ENCODE measurements at regions not wholly inside any gene's neighbourhood (a gene's known extent, or its start where the extent isn't known, plus 50 kb on each side); places are given as distances from the start of the nearest gene placed in this dataset.

DNA sequence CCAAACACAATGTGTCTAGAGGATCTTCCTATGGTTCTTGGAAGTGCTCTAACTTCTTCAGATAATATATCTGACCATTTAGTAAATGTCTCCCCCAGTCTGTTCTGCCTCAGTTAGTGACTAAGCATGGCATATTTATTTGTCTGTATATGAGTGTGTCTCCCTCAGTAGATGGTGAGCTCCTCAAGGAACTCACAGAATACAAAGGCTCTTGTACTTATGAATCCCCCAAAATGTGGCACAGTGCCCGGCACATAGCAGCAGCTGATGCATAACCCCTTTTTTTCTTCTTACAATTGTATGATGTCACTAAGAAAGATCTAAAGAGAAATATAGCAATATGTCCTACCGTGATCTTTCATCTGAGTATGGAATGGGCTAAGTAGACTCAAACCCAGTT, 264.7 kb upstream of the PRICKLE1 start:
- Histone ChIP-seq H2AFZ (ENCODE audit: insufficient read depth, low read length, poor library complexity) (no peak overlapping the region), H2BK12ac (ENCODE audit: low read length) (no peak overlapping the region), H3K36me3 (ENCODE audit: control insufficient read depth in 1 of 2, insufficient read depth in 2 of 2, low read length in 2 of 2) (no peaks in the 10 kb centered on the region), H3K27ac (ENCODE audit: low read depth, low read length) (no peak overlapping the region), H3K27me3 (ENCODE audit: insufficient read depth, low read length) (no peaks in the 10 kb centered on the region), H3K79me2 (ENCODE audit: control insufficient read depth, insufficient read depth, low read length, poor library complexity) (no peaks in the 10 kb centered on the region), H2BK5ac (ENCODE audit: low read depth, low read length, poor library complexity) (no peak overlapping the region), H2AK5ac (ENCODE audit: low read length) (no peak overlapping the region), H4K12ac (ENCODE audit: low read depth, low read length) (no peak overlapping the region), H3K4me1 (ENCODE audit: control insufficient read depth in 1 of 2, insufficient read depth in 2 of 2, low read length in 2 of 2) (no peaks in the 10 kb centered on the region), H3K4me2 (ENCODE audit: low read length) (no peak overlapping the region), H4K8ac (ENCODE audit: low read depth, low read length) (no peak overlapping the region), H2BK120ac (ENCODE audit: insufficient read depth, low read length, poor library complexity) (no peak overlapping the region), H3K4ac (ENCODE audit: low read depth, low read length) (no peak overlapping the region), H3K23ac (ENCODE audit: low read length) (no peak overlapping the region), H4K91ac (ENCODE audit: low read depth, low read length) (no peak overlapping the region), H3K14ac (ENCODE audit: low read length) (no peak overlapping the region), H3K18ac (ENCODE audit: low read length) (no peak overlapping the region), H3K9ac (ENCODE audit: low read length) (no peak overlapping the region), H3K4me3 (ENCODE audit: low read depth, low read length) (no peak overlapping the region), H3K79me1 (ENCODE audit: low read length) (no peaks in the 10 kb centered on the region), H3K9me3 (ENCODE audit: insufficient read depth, low read depth, low read length) (no peaks in the 10 kb centered on the region)
- whole genome bisulfite sequencing (ENCODE audit: extremely low coverage, insufficient coverage, insufficient read length), result no CpG with 5 or more reads among the region's 2 CpGs
- no peak for DNase-seq

DNA sequence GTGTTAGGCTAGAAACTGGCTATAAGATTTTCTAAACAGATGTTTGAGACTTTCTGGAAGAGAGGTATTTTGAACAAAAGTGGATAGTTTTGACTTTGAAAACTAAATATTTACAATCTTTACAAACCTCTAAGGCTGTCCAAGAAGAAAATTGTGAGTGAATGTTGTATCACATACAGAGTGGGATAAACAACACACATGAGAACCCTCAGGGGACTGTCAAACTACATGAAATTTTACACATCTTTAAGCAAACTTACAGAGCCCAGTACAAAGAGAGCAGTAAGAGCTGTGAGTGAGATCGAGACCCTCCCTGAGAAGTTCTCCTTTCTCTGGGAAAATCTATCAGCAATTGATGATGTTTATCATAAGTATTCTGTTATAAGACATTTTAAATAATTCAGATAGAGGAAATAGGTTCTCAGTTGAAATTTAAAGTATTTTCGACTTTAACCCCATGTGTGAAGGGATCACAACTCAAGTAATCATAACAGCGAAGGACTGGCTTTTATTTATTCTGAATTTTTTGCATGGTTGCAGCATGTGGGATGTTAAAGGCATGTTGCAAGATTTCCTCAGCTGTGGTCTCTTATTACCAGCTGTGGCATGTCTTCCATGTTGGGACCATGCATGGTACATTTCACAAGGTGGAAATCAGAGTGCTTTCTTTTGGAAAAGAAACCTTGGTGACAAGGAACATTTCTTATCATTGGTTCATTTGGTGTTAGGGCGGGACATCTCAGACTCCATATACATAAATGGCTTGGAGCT, 264.0 kb upstream of the PRICKLE1 start:
- Histone ChIP-seq H3K79me2 (ENCODE audit: control insufficient read depth, insufficient read depth, low read length, poor library complexity) (no peaks in the 10 kb centered on the region), H3K27me3 (ENCODE audit: insufficient read depth, low read length) (no peaks in the 10 kb centered on the region), H4K91ac (ENCODE audit: low read depth, low read length) (no peak overlapping the region), H3K9ac (ENCODE audit: low read length) (no peak overlapping the region), H3K18ac (ENCODE audit: low read length) (no peak overlapping the region), H3K4ac (ENCODE audit: low read depth, low read length) (no peak overlapping the region), H2AFZ (ENCODE audit: insufficient read depth, low read length, poor library complexity) (no peak overlapping the region), H3K79me1 (ENCODE audit: low read length) (no peaks in the 10 kb centered on the region), H3K4me2 (ENCODE audit: low read length) (no peak overlapping the region), H2BK12ac (ENCODE audit: low read length) (no peak overlapping the region), H3K4me1 (ENCODE audit: control insufficient read depth in 1 of 2, insufficient read depth in 2 of 2, low read length in 2 of 2) (no peaks in the 10 kb centered on the region), H4K8ac (ENCODE audit: low read depth, low read length) (no peak overlapping the region), H4K12ac (ENCODE audit: low read depth, low read length) (no peak overlapping the region), H3K9me3 (ENCODE audit: insufficient read depth, low read depth, low read length) (no peaks in the 10 kb centered on the region), H3K14ac (ENCODE audit: low read length) (no peak overlapping the region), H3K27ac (ENCODE audit: low read depth, low read length) (no peak overlapping the region), H3K4me3 (ENCODE audit: low read depth, low read length) (no peak overlapping the region), H3K23ac (ENCODE audit: low read length) (no peak overlapping the region), H2AK5ac (ENCODE audit: low read length) (no peak overlapping the region), H3K36me3 (ENCODE audit: control insufficient read depth in 1 of 2, insufficient read depth in 2 of 2, low read length in 2 of 2) (no peaks in the 10 kb centered on the region), H2BK120ac (ENCODE audit: insufficient read depth, low read length, poor library complexity) (no peak overlapping the region), H2BK5ac (ENCODE audit: low read depth, low read length, poor library complexity) (no peak overlapping the region)
- WGBS (ENCODE audit: extremely low coverage, insufficient coverage, insufficient read length), result no CpG with 5 or more reads among the region's 4 CpGs
- peak in 1 of 2 donors; percentile 15 for DNase-seq

DNA sequence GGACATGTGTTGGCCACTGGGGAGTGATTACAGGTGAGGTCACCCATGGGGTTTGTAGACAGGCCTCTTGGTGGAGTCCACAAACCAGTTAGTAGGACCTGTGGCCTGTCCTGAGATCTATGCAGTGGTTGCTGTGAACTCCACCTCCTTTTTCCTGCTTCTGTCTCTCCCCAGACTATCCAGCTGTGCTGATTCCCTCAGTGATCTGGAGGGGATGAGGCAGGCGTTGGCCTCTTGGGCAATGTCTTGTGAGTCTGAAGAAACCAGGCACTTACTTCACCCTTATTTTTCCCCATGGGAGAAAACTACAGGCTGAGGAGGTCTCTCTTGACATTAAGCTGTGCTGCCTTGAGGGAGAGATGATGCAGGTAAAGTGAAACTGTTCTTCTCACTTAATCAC, 257.2 kb upstream of the PRICKLE1 start:
- Histone ChIP-seq H3K27ac (ENCODE audit: low read depth, low read length) (no peak overlapping the region), H3K79me2 (ENCODE audit: control insufficient read depth, insufficient read depth, low read length, poor library complexity) (no peaks in the 10 kb centered on the region), H2BK5ac (ENCODE audit: low read depth, low read length, poor library complexity) (no peak overlapping the region), H3K4me1 (ENCODE audit: control insufficient read depth in 1 of 2, insufficient read depth in 2 of 2, low read length in 2 of 2) (peaks cover 3 to 5% of the 10 kb centered on the region in 2 experiments), H3K27me3 (ENCODE audit: insufficient read depth, low read length) (no peaks in the 10 kb centered on the region), H3K4me2 (ENCODE audit: low read length) (no peak overlapping the region), H4K12ac (ENCODE audit: low read depth, low read length) (no peak overlapping the region), H3K36me3 (ENCODE audit: control insufficient read depth in 1 of 2, insufficient read depth in 2 of 2, low read length in 2 of 2) (no peaks in the 10 kb centered on the region), H2BK120ac (ENCODE audit: insufficient read depth, low read length, poor library complexity) (no peak overlapping the region), H3K4ac (ENCODE audit: low read depth, low read length) (no peak overlapping the region), H2BK12ac (ENCODE audit: low read length) (peak overlapping the region; percentile 6), H4K91ac (ENCODE audit: low read depth, low read length) (no peak overlapping the region), H4K8ac (ENCODE audit: low read depth, low read length) (no peak overlapping the region), H3K4me3 (ENCODE audit: low read depth, low read length) (no peak overlapping the region), H3K79me1 (ENCODE audit: low read length) (no peaks in the 10 kb centered on the region), H3K23ac (ENCODE audit: low read length) (no peak overlapping the region), H2AFZ (ENCODE audit: insufficient read depth, low read length, poor library complexity) (no peak overlapping the region), H3K9me3 (ENCODE audit: insufficient read depth, low read depth, low read length) (no peaks in the 10 kb centered on the region), H3K14ac (ENCODE audit: low read length) (no peak overlapping the region), H2AK5ac (ENCODE audit: low read length) (no peak overlapping the region), H3K18ac (ENCODE audit: low read length) (no peak overlapping the region), H3K9ac (ENCODE audit: low read length) (no peak overlapping the region)
- no peak for DNase-seq
- no CpG with 5 or more reads among the region's 1 CpG for WGBS (ENCODE audit: extremely low coverage, insufficient coverage, insufficient read length)

DNA sequence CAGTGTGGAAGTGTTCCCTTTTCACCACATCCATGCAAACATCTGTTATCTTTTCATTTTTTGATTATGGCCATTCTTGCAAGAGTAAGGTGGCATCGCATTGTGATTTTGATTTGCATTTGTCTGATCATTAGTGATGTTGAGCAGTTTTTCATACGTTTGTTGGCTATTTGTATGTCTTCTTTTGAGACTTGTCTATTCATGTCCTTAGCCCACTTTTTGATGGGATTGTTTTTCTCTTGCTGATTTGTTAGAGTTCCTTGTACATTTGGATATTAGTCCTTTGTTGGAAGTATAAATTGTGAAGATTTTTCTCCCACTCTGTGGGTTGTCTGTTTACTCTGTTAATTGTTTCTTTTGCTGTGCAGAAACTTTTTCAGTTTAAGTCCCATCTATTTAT, 244.5 kb upstream of the PRICKLE1 start:
- Histone ChIP-seq H3K9me3 (ENCODE audit: insufficient read depth, low read depth, low read length) (no peaks in the 10 kb centered on the region), H4K12ac (ENCODE audit: low read depth, low read length) (no peak overlapping the region), H3K27ac (ENCODE audit: low read depth, low read length) (no peak overlapping the region), H2BK120ac (ENCODE audit: insufficient read depth, low read length, poor library complexity) (no peak overlapping the region), H3K4me1 (ENCODE audit: control insufficient read depth in 1 of 2, insufficient read depth in 2 of 2, low read length in 2 of 2) (no peaks in the 10 kb centered on the region), H4K8ac (ENCODE audit: low read depth, low read length) (no peak overlapping the region), H4K91ac (ENCODE audit: low read depth, low read length) (no peak overlapping the region), H2AFZ (ENCODE audit: insufficient read depth, low read length, poor library complexity) (no peak overlapping the region), H2BK5ac (ENCODE audit: low read depth, low read length, poor library complexity) (no peak overlapping the region), H3K4me2 (ENCODE audit: low read length) (no peak overlapping the region), H3K79me2 (ENCODE audit: control insufficient read depth, insufficient read depth, low read length, poor library complexity) (no peaks in the 10 kb centered on the region), H3K23ac (ENCODE audit: low read length) (no peak overlapping the region), H3K14ac (ENCODE audit: low read length) (no peak overlapping the region), H3K18ac (ENCODE audit: low read length) (no peak overlapping the region), H3K79me1 (ENCODE audit: low read length) (no peaks in the 10 kb centered on the region), H3K9ac (ENCODE audit: low read length) (no peak overlapping the region), H2AK5ac (ENCODE audit: low read length) (no peak overlapping the region), H3K36me3 (ENCODE audit: control insufficient read depth in 1 of 2, insufficient read depth in 2 of 2, low read length in 2 of 2) (no peaks in the 10 kb centered on the region), H3K4ac (ENCODE audit: low read depth, low read length) (no peak overlapping the region), H2BK12ac (ENCODE audit: low read length) (no peak overlapping the region), H3K27me3 (ENCODE audit: insufficient read depth, low read length) (no peaks in the 10 kb centered on the region), H3K4me3 (ENCODE audit: low read depth, low read length) (no peak overlapping the region)
- WGBS (ENCODE audit: extremely low coverage, insufficient coverage, insufficient read length), result no CpG with 5 or more reads among the region's 2 CpGs
- no peak for DNase-seq

Data from trophoblast cell (in vitro differentiated cells and primary cell).